ENCODE measurements at regions not wholly inside any gene's neighbourhood (a gene's known extent, or its start where the extent isn't known, plus 50 kb on each side); places are given as distances from the start of the nearest gene placed in this dataset.

- TF ChIP-seq CTCF (IDR thresholded peaks at IDR 0.05; ENCODE audit: borderline replicate concordance, extremely low read depth, low read length, poor library complexity, severe bottlenecking) (no peak), EZH2 (IDR thresholded peaks at IDR 0.05; ENCODE audit: borderline replicate concordance, low read depth, low read length, severe bottlenecking) (no peak)
These were observed 974.8 kb upstream of the POU3F3 start for GRCh38 chr2:103879101-103879500.
